Mucosa of descending colon (tissue), 3 donors: ENCODE measurements at regions not wholly inside any gene's neighbourhood (a gene's known extent, or its start where the extent isn't known, plus 50 kb on each side); places are given as distances from the start of the nearest gene placed in this dataset.
"Not testable (repeated sequence)": the region's sequence is repeated elsewhere in the genome, so short reads cannot be mapped to it uniquely, and the experiment has no call there.

Experiments used
- ATAC-seq: fragments of 200-7000 bp; cut with Tn5 transposase; one replicate; pipeline ENCODE4 v1.9.1; 2020; ENCODE audit warnings: mild to moderate bottlenecking, moderate library complexity
- DNase-seq, 3 donors: peaks; one replicate each; pipeline ENCODE4 v3.0.0-alpha.2; 2020
- H3K36me3 ChIP-seq: fragments of 200-600 bp; one replicate; pipeline ENCODE4 v1.8.0; 2021; ENCODE audit warnings: low read depth, mild to moderate bottlenecking
- H3K4me1 ChIP-seq: fragments of 200-600 bp; one replicate; pipeline ENCODE4 v1.8.0; 2021; ENCODE audit warnings: low read depth, mild to moderate bottlenecking
- H3K4me3 ChIP-seq: fragments of 200-600 bp; one replicate; pipeline ENCODE4 v1.8.0; 2021; ENCODE audit warnings: mild to moderate bottlenecking
- H3K9me3 ChIP-seq: fragments of 200-600 bp; one replicate; pipeline ENCODE4 v1.8.0; 2021; ENCODE audit warnings: mild to moderate bottlenecking
- CTCF ChIP-seq: fragments of 200-600 bp; IDR thresholded peaks from one replicate; pipeline ENCODE4 v1.8.0; 2022; ENCODE audit warnings: antibody characterized with exemption, mild to moderate bottlenecking
- intact Hi-C, 2 donors: fragments of 100-400 bp; cut with DNase I in 1 of 2; cut with micrococcal nuclease in 1 of 2; formaldehyde crosslinking; loops; one replicate each; pipeline versions ENCODE4 v1.11.0 to v1.11.1; 2022; cut with DNase I, micrococcal nuclease
- donor health status: DM: no; HTN: no; CAD: no; lungs with moderate emphysema.
- donor health status: DM: no; HTN: no; CAD: no.
- donor health status: DM: no; HTN: yes; CAD: no.

DNA sequence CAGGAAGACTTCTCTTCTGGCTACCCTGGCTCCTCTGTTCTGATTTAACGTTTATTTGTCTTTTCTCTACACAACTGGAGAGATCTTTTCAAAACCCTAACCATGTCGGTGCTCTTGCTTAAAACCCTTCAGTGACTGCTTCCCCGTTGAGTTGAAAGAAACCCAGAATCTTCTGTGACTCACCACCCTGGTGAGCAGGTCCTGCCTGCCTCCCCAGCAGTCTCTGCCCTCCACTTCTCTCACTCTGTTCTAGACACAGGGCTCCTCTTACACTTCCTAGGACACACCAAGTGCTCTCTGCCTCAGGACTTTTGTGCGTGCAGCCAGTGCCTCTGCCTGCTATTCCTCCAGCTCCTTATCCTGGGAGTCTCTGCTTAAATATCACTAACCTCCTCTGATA is 131.4 kb downstream of the IER5 start:
- intact Hi-C loops: no loop called here
- Histone ChIP-seq H3K9me3 (no peaks in the 10 kb centered on the region), H3K4me1 (no peaks in the 10 kb centered on the region), H3K4me3 (no peak overlapping the region), H3K36me3 (no peaks in the 10 kb centered on the region)
- no peak for TF ChIP-seq CTCF
- DNase-seq (no peak), ATAC-seq (no peak)

GRCh38 chr1:181221078-181221477 is 132.6 kb downstream of the IER5 start:
- Histone ChIP-seq H3K4me3 (no peak overlapping the region), H3K4me1 (no peaks in the 10 kb centered on the region), H3K36me3 (no peaks in the 10 kb centered on the region), H3K9me3 (no peaks in the 10 kb centered on the region)
- intact Hi-C loops: no loop called here
- no peak for DNase-seq
- TF ChIP-seq CTCF: no peak
- ATAC-seq: no peak

GRCh38 chr1:181222972-181223505 is 134.5 kb downstream of the IER5 start:
- Histone ChIP-seq H3K4me1 (no peaks in the 10 kb centered on the region), H3K9me3 (no peaks in the 10 kb centered on the region), H3K4me3 (no peak overlapping the region), H3K36me3 (no peaks in the 10 kb centered on the region)
- TF ChIP-seq CTCF: no peak
- ATAC-seq (no peak), DNase-seq (no peak)
- intact Hi-C loops: no loop called here

DNA sequence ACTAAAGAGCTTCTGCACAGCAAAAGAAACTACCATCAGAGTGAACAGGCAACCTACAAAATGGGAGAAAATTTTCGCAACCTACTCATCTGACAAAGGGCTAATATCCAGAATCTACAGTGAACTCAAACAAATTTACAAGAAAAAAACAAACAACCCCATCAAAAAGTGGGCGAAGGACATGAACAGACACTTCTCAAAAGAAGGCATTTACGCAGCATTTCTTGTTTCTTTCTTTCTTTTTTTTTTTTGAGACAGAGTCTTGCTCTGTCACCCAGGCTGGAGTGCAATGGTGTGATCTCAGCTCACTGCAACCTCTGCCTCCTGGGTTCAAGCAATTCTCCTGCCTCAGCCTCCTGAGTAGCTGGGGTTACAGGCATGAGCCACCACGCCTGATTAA is 138.2 kb downstream of the IER5 start:
- H3K4me3 ChIP-seq, H3K9me3 ChIP-seq, intact Hi-C loops, DNase-seq, H3K4me1 ChIP-seq, ATAC-seq, H3K36me3 ChIP-seq: not testable (repeated sequence)

GRCh38 chr1:181239086-181239485 is 150.6 kb downstream of the IER5 start:
- DNase-seq: no peak
- ATAC-seq: no peak
- H3K4me3 ChIP-seq: no peak overlapping the region
- intact Hi-C loops: no loop called here
- no peaks in the 10 kb centered on the region for H3K9me3 ChIP-seq
- H3K36me3 ChIP-seq: no peaks in the 10 kb centered on the region
- no peaks in the 10 kb centered on the region for H3K4me1 ChIP-seq
- TF ChIP-seq CTCF: no peak

DNA sequence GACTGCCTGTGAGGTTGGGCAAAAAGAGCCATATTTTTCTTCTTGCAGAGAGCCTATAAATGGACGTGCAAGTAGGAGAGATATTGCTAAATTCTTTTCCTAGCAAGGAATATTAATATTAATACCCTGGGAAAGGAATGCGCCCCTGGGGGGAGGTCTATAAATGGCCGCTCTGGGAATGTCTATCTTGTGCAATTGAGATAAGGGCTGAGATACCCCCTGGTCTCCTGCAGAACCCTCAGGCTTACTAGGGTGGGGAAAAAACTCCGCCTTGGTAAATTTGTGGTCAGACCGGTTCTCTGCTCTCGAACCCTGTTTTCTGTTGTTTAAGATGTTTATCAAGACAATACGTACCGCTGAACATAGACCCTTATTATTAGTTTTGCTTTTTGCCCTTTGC is 157.8 kb downstream of the IER5 start:
- ATAC-seq, H3K4me3 ChIP-seq, H3K36me3 ChIP-seq, H3K9me3 ChIP-seq, intact Hi-C loops, DNase-seq, H3K4me1 ChIP-seq: not testable (repeated sequence)

- ATAC-seq, DNase-seq, H3K9me3 ChIP-seq, intact Hi-C loops, H3K4me3 ChIP-seq, H3K36me3 ChIP-seq, H3K4me1 ChIP-seq: not testable (repeated sequence)
These were observed 159.9 kb downstream of the IER5 start for GRCh38 chr1:181248361-181248760.
